HAP-1 (cell line): ENCODE measurements at regions not wholly inside any gene's neighbourhood (a gene's known extent, or its start where the extent isn't known, plus 50 kb on each side); places are given as distances from the start of the nearest gene placed in this dataset.
"Not testable (repeated sequence)": the region's sequence is repeated elsewhere in the genome, so short reads cannot be mapped to it uniquely, and the experiment has no call there.

Source experiments
- DNase-seq, 2 experiments: peaks; one replicate each; pipeline ENCODE4 v3.0.0-alpha.2; 2016 to 2020; ENCODE audit warnings: low spot score in 2 of 2
- H3K27me3 ChIP-seq: fragments of 250-450 bp; sonication (Bioruptor Pico); 2 replicates; pipeline ENCODE4 v1.5.1; 2020; ENCODE audit warnings: low read depth, mild to moderate bottlenecking, moderate library complexity
- H3K36me3 ChIP-seq: fragments of 250-450 bp; sonication (Bioruptor Pico); replicated peaks from 2 replicates; pipeline ENCODE4 v1.5.1; 2020; ENCODE audit warnings: mild to moderate bottlenecking
- H3K4me1 ChIP-seq: fragments of 250-450 bp; sonication (Bioruptor Pico); 2 replicates; pipeline ENCODE4 v1.5.1; 2020; ENCODE audit warnings: mild to moderate bottlenecking
- H3K4me3 ChIP-seq: fragments of 250-450 bp; sonication (Bioruptor Pico); 2 replicates; pipeline ENCODE4 v1.5.1; 2020; ENCODE audit warnings: mild to moderate bottlenecking, moderate library complexity
- H3K9me3 ChIP-seq: fragments of 250-450 bp; sonication (Bioruptor Pico); 2 replicates; pipeline ENCODE4 v1.5.1; 2020; ENCODE audit warnings: mild to moderate bottlenecking, moderate library complexity
- in situ Hi-C: fragments of 300-500 bp; cut with MboI; formaldehyde crosslinking; loops from 3 replicates; pipeline ENCODE4 v1.14.3; 2020; ENCODE audit warnings: low sequenced_read_pairs, inconsistent platforms, mixed read lengths

GRCh38 chr21:17200250-17200649, 312.6 kb upstream of the CXADR start:
- in situ Hi-C loops = no loop called here
- H3K4me1 ChIP-seq = no peaks in the 10 kb centered on the region
- no peak for DNase-seq
- no peak overlapping the region for H3K4me3 ChIP-seq
- H3K27me3 ChIP-seq = no peaks in the 10 kb centered on the region
- no peaks in the 10 kb centered on the region for H3K36me3 ChIP-seq
- no peaks in the 10 kb centered on the region for H3K9me3 ChIP-seq

GRCh38 chr21:17201741-17202260, 311.0 kb upstream of the CXADR start:
- H3K36me3 ChIP-seq = no peaks in the 10 kb centered on the region
- no peak for DNase-seq
- no peaks in the 10 kb centered on the region for H3K9me3 ChIP-seq
- in situ Hi-C loops = no loop called here
- H3K27me3 ChIP-seq = no peaks in the 10 kb centered on the region
- H3K4me3 ChIP-seq = no peak overlapping the region
- H3K4me1 ChIP-seq = no peaks in the 10 kb centered on the region

GRCh38 chr21:17214801-17215200, 298.0 kb upstream of the CXADR start:
- no peaks in the 10 kb centered on the region for H3K9me3 ChIP-seq
- no peaks in the 10 kb centered on the region for H3K4me1 ChIP-seq
- DNase-seq = no peak
- H3K27me3 ChIP-seq = no peaks in the 10 kb centered on the region
- in situ Hi-C loops = no loop called here
- H3K4me3 ChIP-seq = no peak overlapping the region
- no peaks in the 10 kb centered on the region for H3K36me3 ChIP-seq

- H3K27me3 ChIP-seq, in situ Hi-C loops, H3K4me3 ChIP-seq, H3K36me3 ChIP-seq, H3K9me3 ChIP-seq, DNase-seq, H3K4me1 ChIP-seq: not testable (repeated sequence)
Measured at GRCh38 chr21:17219050-17219449, 293.8 kb upstream of the CXADR start.

- Histone ChIP-seq H3K4me3 (no peak overlapping the region), H3K4me1 (no peaks in the 10 kb centered on the region), H3K27me3 (no peaks in the 10 kb centered on the region), H3K9me3 (no peaks in the 10 kb centered on the region), H3K36me3 (no peaks in the 10 kb centered on the region)
- in situ Hi-C loops = no loop called here
- DNase-seq = no peak
Measured at GRCh38 chr21:17231124-17231523, 281.7 kb upstream of the CXADR start.

- H3K36me3 ChIP-seq = no peaks in the 10 kb centered on the region
- no peaks in the 10 kb centered on the region for H3K4me1 ChIP-seq
- in situ Hi-C loops = no loop called here
- DNase-seq = no peak
- H3K4me3 ChIP-seq = no peak overlapping the region
- H3K9me3 ChIP-seq = no peaks in the 10 kb centered on the region
- no peaks in the 10 kb centered on the region for H3K27me3 ChIP-seq
Measured at GRCh38 chr21:17231771-17232170, 281.1 kb upstream of the CXADR start.

- DNase-seq = no peak
- in situ Hi-C loops = no loop called here
- Histone ChIP-seq H3K36me3 (no peaks in the 10 kb centered on the region), H3K4me1 (no peaks in the 10 kb centered on the region), H3K9me3 (no peaks in the 10 kb centered on the region), H3K27me3 (no peaks in the 10 kb centered on the region), H3K4me3 (no peak overlapping the region)
Measured at GRCh38 chr21:17238468-17238867, 274.4 kb upstream of the CXADR start.

GRCh38 chr21:17250778-17251241, 262.0 kb upstream of the CXADR start:
- Histone ChIP-seq H3K36me3 (no peaks in the 10 kb centered on the region), H3K4me3 (no peak overlapping the region), H3K4me1 (no peaks in the 10 kb centered on the region), H3K27me3 (no peaks in the 10 kb centered on the region), H3K9me3 (no peaks in the 10 kb centered on the region)
- in situ Hi-C loops = loop anchor here (25.0 kb wide), 1 partner anchor 314 kb away; no protein-coding TSS in a partner anchor
- no peak for DNase-seq

- no peak for DNase-seq
- no peak overlapping the region for H3K4me3 ChIP-seq
- no peaks in the 10 kb centered on the region for H3K9me3 ChIP-seq
- in situ Hi-C loops = loop anchor here (25.0 kb wide), 1 partner anchor 320 kb away; no protein-coding TSS in a partner anchor
- 0 out of 2 replicates have a peak, but pooled peaks cover 3% of the 10 kb centered on the region for H3K27me3 ChIP-seq
- no peaks in the 10 kb centered on the region for H3K36me3 ChIP-seq
- no peaks in the 10 kb centered on the region for H3K4me1 ChIP-seq
Measured at GRCh38 chr21:17257784-17258183, 255.1 kb upstream of the CXADR start.

- Histone ChIP-seq H3K36me3 (no peaks in the 10 kb centered on the region), H3K4me1 (no peaks in the 10 kb centered on the region), H3K27me3 (no peaks in the 10 kb centered on the region), H3K4me3 (no peak overlapping the region), H3K9me3 (no peaks in the 10 kb centered on the region)
- in situ Hi-C loops = loop anchor here (25.0 kb wide), 1 partner anchor 327 kb away; no protein-coding TSS in a partner anchor
- DNase-seq = no peak
Measured at GRCh38 chr21:17264182-17264581, 248.7 kb upstream of the CXADR start.

- in situ Hi-C loops = loop anchor here (25.0 kb wide), 1 partner anchor 332 kb away; no protein-coding TSS in a partner anchor
Measured at GRCh38 chr21:17269760-17270159, 243.1 kb upstream of the CXADR start.

GRCh38 chr21:17270229-17270628, 242.6 kb upstream of the CXADR start:
- Histone ChIP-seq H3K4me3 (no peak overlapping the region), H3K36me3 (no peaks in the 10 kb centered on the region), H3K4me1 (no peaks in the 10 kb centered on the region), H3K27me3 (no peaks in the 10 kb centered on the region), H3K9me3 (no peaks in the 10 kb centered on the region)
- in situ Hi-C loops = loop anchor here (25.0 kb wide), 1 partner anchor 333 kb away; no protein-coding TSS in a partner anchor
- peak; percentile 10 to 14 for DNase-seq

More at GRCh38 chr21:17269760-17270159, 243.1 kb upstream of the CXADR start:
- H3K4me3 ChIP-seq = no peak overlapping the region
- no peaks in the 10 kb centered on the region for H3K4me1 ChIP-seq
- no peaks in the 10 kb centered on the region for H3K36me3 ChIP-seq
- H3K9me3 ChIP-seq = no peaks in the 10 kb centered on the region
- H3K27me3 ChIP-seq = no peaks in the 10 kb centered on the region
- no peak for DNase-seq

- H3K9me3 ChIP-seq = no peaks in the 10 kb centered on the region
Measured at GRCh38 chr21:17279663-17280062, 233.2 kb upstream of the CXADR start.

GRCh38 chr21:17293016-17293562, 219.8 kb upstream of the CXADR start:
- H3K36me3 ChIP-seq, H3K4me3 ChIP-seq, H3K9me3 ChIP-seq, DNase-seq, in situ Hi-C loops, H3K27me3 ChIP-seq, H3K4me1 ChIP-seq: not testable (repeated sequence)

More at GRCh38 chr21:17279663-17280062, 233.2 kb upstream of the CXADR start:
- Histone ChIP-seq H3K36me3 (no peaks in the 10 kb centered on the region), H3K4me3 (no peak overlapping the region), H3K27me3 (no peaks in the 10 kb centered on the region), H3K4me1 (no peaks in the 10 kb centered on the region)
- DNase-seq = no peak
- in situ Hi-C loops = no loop called here
